GM19239 (cell line): ENCODE measurements at regions not wholly inside any gene's neighbourhood (a gene's known extent, or its start where the extent isn't known, plus 50 kb on each side); places are given as distances from the start of the nearest gene placed in this dataset.
"Not testable (repeated sequence)": the region's sequence is repeated elsewhere in the genome, so short reads cannot be mapped to it uniquely, and the experiment has no call there.

Experiments
- DNase-seq: peaks from one replicate; pipeline ENCODE4 v3.0.0; 2011; ENCODE audit warnings: low spot score; ENCODE audit not compliant: insufficient read length
- FAIRE-seq: peaks from 2 replicates; lab custom pipeline; 2011; peaks lifted over from hg19 to GRCh38; lab: Jason Lieb, UNC

DNA sequence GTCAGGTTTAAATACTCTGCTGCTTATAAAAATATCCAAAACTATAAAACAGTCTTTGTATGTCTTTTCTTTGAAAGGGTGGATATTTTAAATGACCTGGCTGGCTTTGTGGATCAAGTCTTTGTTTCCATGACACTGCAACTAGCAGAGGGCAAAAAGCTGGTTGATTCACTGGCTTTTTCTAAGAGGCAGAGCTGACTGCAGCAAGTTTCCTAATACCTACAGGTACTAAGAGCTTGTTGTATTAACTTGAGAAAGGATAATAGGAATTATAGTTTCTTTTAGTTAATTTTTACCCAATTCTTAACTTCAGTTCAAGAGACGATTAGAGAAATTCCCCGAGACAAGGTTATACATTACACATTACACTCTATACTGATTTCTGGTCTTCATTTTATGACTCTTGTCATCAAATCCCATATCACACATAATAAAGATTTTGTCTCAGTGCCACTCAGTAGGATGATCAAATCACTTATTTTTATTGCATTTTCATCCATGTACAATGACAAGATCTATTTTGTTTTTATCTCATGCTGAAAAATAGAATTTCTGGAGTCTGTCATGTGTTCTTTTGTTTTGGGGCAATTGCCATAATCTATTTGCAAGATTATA, 120.1 kb upstream of the RIMS1 start:
- FAIRE-seq (no peak), DNase-seq (no peak)

DNA sequence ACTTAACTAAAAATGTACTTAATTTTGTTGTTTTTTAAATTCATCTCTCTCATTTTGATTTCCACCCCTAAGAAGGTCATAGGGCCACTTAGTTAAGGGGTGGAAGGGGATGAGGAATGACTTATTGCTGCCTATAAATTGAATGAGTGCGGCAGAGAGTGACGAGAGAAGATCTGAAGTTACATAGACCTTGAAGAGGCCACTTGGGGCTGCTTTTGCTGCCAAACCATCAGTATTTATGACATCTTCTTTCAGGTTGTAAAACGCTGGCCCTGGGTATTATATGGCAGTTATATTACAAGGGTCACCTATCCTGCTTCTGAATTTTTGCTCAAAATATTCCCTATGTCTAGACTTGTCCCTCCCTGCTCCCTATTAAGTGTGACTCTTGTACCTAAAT, 119.6 kb upstream of the RIMS1 start:
- FAIRE-seq (no peak), DNase-seq (no peak)

DNA sequence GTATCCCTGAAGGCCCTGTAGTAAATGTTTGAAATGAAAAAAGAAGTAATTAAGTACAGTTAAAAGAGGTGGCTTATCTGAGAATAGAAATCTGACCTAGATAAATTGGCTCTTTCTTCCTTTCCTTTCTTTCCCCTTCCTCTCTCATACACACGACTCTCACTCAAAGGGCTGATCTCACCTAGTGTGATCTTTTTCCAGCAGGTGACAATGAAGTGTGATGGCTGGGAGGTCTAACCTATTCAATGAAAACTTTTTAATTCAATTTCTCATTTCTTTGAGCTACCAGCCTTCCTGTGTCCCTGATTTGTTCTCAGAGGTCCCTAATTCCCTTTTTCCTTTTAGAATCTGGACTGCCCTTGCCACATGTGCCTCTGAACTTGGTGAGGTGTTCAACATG, 118.0 kb upstream of the RIMS1 start:
- no peak for FAIRE-seq
- DNase-seq: no peak

DNA sequence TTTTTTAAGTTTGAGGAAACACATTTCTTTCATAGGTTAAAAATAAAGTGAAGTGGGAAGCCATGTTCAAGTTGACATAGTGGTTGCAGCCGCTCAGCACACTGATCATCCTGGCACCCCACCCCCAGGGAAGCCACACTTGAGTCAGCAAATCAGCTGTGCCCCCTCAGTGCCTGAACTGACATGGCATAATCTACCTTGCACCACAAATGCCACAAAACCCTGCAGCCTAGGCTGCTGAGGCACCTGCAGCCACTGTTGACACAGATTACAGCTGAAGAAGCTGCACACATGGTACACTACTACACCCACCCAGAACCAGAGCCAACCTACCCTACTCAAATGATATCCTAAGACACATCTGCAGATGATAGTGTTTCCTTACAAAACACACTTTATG, 77.5 kb upstream of the RIMS1 start:
- DNase-seq (no peak), FAIRE-seq (no peak)

DNA sequence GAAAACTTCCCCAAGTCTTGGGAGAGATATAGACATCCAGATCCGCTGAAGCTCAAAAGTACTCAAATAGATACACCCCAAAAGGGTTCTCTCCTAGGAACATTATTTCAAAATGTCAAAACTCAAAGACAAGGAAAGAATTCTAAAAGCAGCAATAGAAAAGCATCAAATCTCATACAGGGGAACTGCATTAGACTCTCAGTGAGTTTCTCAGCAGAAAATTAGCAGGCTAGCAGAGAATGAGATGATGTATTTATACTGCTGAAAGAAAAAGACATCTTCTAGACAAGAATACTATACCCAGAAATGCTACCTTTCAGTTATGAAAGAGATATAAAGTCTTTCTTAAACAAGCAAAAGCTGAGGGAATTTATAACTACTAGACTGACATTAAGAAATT, 75.5 kb upstream of the RIMS1 start:
- FAIRE-seq: no peak
- DNase-seq: no peak

DNA sequence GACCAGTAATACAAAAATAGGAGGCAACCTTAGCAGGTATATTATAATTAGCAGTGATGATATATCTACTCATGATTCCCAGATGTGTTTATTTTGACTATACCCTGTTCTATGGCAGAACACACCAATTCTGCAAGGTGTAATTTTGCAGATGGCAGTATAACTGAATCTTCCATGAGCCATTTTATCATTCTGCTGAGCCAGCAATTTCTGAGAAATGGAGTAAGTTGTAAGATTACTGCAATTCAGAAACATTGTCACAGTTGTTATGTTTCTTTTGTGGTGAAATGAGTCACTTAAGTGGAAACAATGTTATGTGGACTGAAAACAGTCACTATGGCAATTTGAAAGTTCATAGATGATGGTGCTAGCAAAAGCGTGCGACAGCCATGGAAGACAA, 63.7 kb upstream of the RIMS1 start:
- FAIRE-seq: no peak
- DNase-seq: no peak

GRCh38 chr6:71832110-71832764, 54.1 kb upstream of the RIMS1 start:
- not testable (repeated sequence) for FAIRE-seq, DNase-seq
